NCI-H2107 (cell line): ENCODE measurements at regions not wholly inside any gene's neighbourhood (a gene's known extent, or its start where the extent isn't known, plus 50 kb on each side); places are given as distances from the start of the nearest gene placed in this dataset.

Experiments
- DNase-seq: peaks from one replicate; lab custom pipeline; 2025; lab: John Stamatoyannopoulos, UW

DNA sequence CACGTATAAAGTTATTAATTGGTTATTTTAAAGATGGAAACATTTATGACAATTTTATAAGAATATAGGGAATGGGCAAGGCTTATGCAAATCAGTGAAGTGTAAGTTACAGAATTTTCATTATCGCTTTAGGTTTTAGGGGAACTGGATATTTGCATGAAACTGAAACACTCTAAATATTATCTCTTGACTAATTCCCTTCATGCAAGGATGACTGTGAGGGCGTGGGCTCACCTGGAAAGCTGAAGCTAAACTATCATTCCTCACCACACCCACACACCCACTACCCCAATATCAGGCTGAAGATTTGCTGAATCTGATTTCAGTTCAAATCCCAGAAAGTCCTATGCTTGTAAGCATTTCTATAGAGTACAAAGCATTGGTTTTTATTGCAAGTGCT lies 81.7 kb upstream of the ARHGAP24 start:
- DNase-seq, result no peak

DNA sequence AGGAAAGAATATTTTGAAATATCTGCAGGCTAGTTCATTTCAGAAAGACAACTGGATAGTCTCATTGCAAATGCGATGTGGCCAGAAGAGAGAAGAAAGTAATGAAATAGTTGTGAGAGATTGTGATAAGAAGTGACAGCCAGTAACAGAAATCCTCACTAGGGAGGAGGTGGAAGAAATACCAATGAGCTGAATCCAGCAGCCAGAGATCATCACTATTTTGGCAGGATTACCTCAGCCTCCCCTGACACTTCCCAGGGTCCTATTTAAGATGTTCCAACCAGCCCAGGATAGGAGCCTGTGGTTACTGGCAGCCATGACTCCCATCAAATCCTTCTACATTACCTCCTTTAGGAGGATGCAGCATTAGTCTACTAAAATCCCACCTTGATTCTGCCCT lies 76.7 kb upstream of the ARHGAP24 start:
- no peak for DNase-seq

GRCh38 chr4:85399270-85399669 lies 75.7 kb upstream of the ARHGAP24 start:
- no peak for DNase-seq

DNA sequence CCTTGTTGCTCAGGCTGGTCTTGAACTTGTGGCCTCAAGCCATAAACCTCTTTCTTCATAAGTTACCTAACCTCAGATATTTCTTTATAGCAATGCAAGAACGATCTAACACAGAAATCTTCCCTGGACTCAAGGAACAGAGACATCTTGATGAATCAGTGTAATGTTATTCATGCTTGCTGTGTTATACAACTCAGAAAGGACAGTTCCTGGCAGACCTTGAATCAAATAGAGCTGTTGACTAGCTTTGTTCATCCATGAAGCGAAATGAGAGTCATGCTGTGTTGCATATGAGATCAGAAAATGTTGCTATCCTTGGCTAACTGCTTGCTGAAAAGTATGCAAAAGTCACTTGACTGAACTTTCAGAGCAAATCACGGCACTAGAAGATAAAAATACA lies 72.6 kb upstream of the ARHGAP24 start:
- DNase-seq, result no peak

DNA sequence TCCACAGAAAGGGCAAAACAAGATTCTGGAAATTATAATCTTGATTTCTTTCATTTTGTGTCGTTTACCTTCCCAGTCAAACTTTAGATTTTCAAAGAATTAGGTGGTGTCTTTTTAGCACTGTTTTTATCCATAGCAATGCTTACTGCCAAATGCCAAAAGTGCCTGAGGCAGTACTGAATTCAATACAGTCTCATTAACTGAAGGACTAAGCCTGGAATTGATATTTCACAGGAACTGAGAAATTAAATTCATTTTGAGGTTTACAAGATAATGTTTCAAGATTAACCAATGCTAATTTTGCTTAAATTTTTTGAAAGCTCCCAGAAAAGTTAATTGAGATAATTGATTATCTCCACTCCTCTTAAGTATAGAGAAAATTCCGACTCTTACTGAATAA lies 68.8 kb upstream of the ARHGAP24 start:
- DNase-seq, result no peak

- DNase-seq, result no peak
Observed at GRCh38 chr4:85407546-85407945, 67.4 kb upstream of the ARHGAP24 start.

DNA sequence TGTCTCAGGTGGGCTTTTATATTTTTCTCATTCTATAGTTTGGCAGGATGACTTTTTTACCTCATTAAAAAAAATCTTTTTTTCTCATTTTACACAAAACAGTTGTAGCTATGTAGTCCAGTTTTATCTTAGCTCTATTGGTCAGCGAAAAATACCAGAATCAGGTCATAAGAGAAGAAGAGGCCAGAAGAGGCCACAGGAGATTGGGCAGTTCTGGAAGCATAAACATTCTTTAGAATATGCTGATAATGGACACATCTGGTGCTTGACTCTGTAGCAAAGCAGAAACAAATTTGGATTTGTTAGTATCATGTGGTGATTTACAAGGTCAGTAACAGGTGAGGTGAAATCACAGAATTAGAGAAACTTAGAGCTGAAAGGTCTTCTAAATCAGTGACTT lies 66.6 kb upstream of the ARHGAP24 start:
- DNase-seq, result no peak

DNA sequence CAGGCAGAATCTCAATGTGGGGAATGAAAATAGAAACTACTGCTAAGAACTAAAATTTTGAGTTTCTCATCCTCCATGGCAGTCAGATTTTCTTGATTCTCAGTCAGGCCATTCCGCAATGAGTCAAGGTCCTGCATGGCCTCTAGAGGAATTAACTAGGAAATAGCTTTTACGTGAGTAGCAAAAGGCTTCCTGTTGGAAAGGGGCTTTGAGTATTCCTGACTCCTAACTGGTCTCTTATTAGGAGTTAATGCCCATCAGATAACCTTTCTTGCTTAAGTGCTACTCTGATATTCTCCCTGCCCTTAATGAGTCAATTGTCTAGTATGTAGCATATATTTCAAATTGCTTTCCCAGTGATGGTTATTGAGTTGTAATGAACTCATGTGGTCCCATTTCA lies 65.7 kb upstream of the ARHGAP24 start:
- no peak for DNase-seq

DNA sequence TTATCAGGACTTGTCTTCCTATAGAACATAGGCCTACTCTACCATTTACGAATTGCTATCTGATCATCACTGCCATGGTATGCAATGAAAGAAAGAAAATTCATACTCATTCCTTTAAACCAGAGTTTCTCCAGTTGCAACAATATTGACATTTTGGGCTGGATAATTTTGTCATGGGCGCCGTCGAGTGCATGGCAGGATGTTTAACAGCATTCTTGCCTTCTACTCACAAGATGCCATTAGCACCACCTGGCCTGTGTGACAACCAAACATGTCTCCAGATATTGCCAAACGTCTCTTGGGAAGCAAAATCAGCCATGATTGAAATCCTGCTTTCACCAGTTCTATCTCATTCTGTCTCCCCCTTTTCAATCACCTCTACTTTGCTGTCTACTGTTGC lies 63.6 kb upstream of the ARHGAP24 start:
- no peak for DNase-seq

- DNase-seq, result no peak
Observed at GRCh38 chr4:85414972-85415371, 60.0 kb upstream of the ARHGAP24 start.

- no peak for DNase-seq
Observed at GRCh38 chr4:85416094-85416493, 58.9 kb upstream of the ARHGAP24 start.

DNA sequence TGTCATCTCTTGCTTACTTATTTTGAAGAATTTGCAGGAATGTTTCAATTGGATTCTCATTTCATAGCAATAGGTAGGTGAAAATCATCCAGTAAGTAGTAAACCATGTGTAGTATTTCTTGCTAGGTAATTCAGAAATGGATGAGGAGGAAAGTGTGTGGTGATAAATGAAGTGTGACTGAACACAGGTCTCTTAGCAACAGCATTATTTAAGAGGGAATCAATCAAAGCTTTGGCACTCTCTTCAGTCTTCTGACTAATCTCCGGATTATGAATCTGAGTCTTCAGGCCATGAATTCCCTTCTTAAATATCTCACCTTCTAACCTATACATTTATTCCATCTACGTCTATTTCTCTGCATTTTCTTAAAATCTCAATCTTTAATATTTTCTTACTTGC lies 55.8 kb upstream of the ARHGAP24 start:
- no peak for DNase-seq

- no peak for DNase-seq
Observed at GRCh38 chr4:85420831-85421230, 54.1 kb upstream of the ARHGAP24 start.

DNA sequence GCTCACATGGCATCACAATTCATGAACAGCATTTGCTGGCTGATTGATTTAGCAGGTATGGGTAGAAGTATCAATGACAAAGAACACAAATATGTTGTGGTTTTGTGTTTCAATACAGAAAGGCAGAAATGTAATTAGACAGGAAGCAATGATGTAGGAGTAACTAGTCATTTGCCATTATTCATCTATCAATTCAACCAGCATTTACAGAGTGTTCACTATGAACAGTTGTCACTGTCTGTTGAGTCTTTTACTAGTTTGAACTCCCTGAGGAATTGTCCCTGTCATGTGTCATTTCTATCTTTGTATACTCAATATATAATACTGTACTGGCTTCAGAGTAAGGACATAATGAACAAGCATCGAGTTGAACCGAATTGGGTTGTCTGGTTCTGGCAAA lies 51.5 kb upstream of the ARHGAP24 start:
- DNase-seq, result no peak
